ENCODE measurements at regions not wholly inside any gene's neighbourhood (a gene's known extent, or its start where the extent isn't known, plus 50 kb on each side); places are given as distances from the start of the nearest gene placed in this dataset.

DNA sequence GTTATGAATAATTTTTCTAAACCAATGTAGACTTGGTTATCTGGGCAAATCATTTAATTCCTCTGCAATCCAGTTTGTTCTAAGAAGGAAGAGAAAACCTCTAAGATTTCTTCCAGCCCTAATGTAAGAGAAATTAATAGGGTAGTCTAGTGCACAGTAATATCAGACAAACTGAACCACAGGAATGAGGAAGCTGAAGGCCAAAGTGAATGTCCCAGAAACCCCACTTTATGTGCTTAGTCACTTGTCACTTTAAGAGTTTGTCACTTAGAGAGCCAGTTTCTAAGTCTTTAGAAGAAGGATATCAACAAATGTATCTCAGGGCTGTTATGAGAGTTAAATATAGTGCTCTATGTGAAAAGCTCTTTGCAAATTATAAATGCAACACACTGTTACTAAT is 750.6 kb downstream of the DIAPH3 start:
- TF ChIP-seq, protein P1, sequence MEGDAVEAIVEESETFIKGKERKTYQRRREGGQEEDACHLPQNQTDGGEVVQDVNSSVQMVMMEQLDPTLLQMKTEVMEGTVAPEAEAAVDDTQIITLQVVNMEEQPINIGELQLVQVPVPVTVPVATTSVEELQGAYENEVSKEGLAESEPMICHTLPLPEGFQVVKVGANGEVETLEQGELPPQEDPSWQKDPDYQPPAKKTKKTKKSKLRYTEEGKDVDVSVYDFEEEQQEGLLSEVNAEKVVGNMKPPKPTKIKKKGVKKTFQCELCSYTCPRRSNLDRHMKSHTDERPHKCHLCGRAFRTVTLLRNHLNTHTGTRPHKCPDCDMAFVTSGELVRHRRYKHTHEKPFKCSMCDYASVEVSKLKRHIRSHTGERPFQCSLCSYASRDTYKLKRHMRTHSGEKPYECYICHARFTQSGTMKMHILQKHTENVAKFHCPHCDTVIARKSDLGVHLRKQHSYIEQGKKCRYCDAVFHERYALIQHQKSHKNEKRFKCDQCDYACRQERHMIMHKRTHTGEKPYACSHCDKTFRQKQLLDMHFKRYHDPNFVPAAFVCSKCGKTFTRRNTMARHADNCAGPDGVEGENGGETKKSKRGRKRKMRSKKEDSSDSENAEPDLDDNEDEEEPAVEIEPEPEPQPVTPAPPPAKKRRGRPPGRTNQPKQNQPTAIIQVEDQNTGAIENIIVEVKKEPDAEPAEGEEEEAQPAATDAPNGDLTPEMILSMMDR (conservative IDR thresholded peaks at IDR 0.05; ENCODE audit: low read depth, low read length): no peak
- no peak for TF ChIP-seq EZH2 (IDR thresholded peaks at IDR 0.05; ENCODE audit: borderline replicate concordance, low read depth, low read length, poor library complexity, severe bottlenecking)

Data from A673 (cell line).